Anterior cingulate cortex (tissue), 58 donors: ENCODE measurements at regions not wholly inside any gene's neighbourhood (a gene's known extent, or its start where the extent isn't known, plus 50 kb on each side); places are given as distances from the start of the nearest gene placed in this dataset.

Experiments
- DNase-seq, 58 donors: peaks; one replicate each; lab custom pipeline; 2025; lab: John Stamatoyannopoulos, UW

DNA sequence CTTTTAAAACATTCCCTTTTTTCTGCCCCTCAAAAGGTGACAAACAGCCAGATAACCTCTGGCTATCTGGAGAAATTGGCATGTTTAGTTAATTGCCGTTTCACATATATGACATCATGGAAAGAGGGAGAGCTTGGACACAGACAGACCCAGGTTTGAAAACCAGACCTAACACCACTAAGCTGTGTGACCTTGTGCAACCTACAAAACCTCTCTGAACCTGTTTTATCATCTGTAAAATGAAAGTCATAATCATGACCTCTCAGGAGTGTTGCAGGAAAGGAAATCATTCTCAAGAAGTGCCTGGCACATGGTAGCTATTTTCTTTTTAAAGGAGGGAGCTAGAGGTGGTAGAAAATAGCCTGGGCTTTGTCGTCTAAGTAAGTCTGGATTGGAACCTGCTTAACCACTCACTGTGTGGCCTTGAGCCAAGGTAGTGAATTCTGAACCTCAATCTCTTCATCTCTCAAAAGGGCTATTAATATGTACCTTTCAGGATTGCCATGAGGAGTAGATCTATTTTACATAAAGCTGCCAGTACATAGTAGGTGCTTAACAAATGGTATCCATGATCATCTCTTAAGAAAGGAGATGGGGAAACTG is 363.5 kb downstream of the BCOR start:
- no peak for DNase-seq

DNA sequence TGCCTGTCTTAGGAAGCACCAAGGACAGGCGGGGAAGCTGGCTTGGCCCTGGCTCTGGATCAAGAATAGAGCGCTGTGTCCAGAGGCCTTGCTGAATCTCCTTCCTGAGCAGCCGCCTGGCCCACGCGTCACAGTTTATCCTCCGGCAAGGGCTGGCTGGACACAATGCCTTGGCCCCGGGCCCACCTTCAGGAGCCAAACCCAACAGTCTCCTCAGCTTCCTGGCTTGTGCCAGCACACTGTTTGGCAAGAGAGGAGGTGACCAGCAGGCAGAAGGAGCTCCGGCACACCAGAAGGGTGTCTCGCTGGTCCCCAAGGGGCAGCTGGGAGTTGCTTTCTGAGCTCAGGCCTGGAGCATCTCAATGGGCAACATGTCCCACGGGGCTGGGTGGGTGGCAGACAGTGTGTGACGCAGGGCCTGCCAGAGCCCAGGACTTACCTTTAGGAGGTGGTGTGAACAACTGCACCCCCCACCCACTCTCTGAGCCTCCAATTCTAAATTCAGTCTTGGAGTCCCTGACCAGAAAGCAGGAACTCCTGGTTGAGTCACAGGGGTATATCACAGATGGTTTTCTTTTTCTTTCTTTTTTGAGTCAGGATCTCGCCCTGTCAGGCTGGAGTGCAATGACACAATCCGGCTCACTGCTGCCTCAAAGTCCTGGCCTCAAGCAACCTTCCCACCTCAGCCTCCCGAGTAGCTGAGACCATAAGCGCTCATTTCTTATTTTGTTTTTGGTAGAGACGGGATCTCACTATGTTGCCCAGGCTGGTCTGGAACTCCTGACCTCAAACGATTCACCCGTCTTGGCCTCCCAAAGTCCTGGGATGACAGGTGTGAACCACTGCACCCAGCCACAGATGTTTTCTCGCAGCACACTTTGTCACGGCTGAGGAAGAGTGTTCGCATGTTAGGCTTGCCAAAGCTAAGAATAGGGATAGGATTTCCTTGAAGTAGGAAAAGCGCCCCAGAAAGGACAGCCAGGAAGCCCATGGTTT is 361.2 kb downstream of the BCOR start:
- DNase-seq, result peak in 8 of 58 donors; percentile 0 to 35 (median 6)

GRCh38 chrX:39739585-39739984 is 358.2 kb downstream of the BCOR start:
- DNase-seq, result no peak

GRCh38 chrX:39740078-39740477 is 357.7 kb downstream of the BCOR start:
- DNase-seq, result no peak

GRCh38 chrX:39741904-39742303 is 355.9 kb downstream of the BCOR start:
- DNase-seq, result no peak

DNA sequence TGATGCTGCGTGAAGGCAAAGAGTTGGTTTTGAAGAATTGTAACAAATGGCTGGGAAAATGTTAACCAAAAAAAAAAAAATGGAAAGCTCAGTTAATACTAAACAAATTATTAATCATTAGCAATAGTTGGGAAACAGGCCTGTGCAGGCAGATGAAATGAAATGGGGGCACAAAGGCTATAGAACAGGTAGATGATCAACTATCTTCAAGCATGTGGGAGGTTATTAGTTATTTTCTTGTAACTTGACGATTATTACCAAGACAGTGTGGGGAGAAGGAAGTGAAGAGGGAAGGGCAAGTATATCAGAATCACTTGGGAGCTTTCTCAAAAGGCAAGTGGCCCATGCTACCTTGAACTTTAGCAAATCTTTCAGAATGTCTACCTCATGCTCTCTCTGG is 351.9 kb downstream of the BCOR start:
- DNase-seq, result no peak

DNA sequence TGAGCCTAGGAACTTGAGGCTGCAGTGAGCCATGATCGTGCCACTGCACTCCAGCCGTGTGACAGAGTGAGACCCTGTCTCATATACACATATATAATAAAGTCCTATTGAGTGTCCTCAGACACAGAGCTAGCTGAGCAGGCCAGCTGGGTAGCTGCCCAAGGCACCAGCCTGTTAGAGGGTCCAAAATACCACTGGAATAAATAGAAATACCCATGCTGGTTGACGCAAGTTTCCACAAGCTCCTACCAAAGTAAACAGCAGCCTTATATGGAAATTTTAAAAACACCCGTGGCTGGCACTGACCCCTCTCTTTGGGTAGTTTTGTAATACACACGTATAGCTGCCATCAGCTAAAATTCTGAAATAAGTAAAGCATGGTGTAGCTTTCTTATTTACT is 348.6 kb downstream of the BCOR start:
- no peak for DNase-seq

- no peak for DNase-seq
Measured at GRCh38 chrX:39749728-39750127, 348.0 kb downstream of the BCOR start.

DNA sequence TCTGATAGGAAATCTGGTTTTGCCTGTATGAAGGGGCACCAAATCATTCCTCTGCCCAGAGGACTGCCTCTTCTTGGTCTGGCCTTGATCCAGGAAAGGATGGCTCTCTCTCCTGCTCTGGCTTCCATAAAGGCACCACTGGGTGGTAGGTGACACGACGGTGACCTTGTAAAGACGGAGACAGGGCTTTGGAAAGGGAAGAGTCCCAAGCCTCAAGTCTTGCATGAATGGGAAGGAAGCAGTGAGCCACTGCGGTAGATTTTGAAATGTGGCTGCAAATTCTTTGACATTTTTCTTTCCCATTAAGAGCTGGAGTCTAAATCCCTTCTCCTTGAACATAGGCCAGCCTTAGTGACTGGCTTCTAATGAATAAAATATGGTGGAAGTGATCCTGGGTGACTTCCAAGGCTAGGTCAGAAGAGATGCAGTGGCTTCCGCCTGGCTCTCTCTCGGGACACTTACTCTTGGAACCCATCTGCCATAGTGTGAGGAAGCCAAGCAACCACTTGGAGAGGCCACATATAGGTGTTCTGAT is 347.4 kb downstream of the BCOR start:
- no peak for DNase-seq

DNA sequence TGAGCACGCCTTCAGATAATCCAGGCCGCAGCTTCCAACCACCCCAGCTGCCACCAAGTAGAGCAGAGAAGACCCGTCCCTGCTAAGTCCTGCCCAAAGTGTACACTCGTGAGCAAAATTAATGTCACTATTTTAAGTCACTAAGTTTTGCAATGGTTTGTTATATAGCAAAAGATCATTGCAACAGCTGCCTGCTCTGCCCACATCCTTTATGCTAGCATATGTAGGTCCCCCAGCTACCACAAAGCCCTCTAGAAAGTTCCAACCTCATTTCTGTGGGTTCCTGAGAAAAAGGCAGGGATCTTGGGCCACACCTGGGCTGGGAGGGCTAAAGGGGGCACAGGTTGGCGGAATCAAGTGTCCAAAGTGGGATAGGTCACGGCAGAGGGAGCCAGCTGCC is 346.9 kb downstream of the BCOR start:
- DNase-seq, result no peak

GRCh38 chrX:39752815-39753214 is 344.9 kb downstream of the BCOR start:
- DNase-seq, result peak in 26 of 58 donors; percentile 0 to 44 (median 10)

GRCh38 chrX:39753293-39753996 is 344.3 kb downstream of the BCOR start:
- no peak for DNase-seq

DNA sequence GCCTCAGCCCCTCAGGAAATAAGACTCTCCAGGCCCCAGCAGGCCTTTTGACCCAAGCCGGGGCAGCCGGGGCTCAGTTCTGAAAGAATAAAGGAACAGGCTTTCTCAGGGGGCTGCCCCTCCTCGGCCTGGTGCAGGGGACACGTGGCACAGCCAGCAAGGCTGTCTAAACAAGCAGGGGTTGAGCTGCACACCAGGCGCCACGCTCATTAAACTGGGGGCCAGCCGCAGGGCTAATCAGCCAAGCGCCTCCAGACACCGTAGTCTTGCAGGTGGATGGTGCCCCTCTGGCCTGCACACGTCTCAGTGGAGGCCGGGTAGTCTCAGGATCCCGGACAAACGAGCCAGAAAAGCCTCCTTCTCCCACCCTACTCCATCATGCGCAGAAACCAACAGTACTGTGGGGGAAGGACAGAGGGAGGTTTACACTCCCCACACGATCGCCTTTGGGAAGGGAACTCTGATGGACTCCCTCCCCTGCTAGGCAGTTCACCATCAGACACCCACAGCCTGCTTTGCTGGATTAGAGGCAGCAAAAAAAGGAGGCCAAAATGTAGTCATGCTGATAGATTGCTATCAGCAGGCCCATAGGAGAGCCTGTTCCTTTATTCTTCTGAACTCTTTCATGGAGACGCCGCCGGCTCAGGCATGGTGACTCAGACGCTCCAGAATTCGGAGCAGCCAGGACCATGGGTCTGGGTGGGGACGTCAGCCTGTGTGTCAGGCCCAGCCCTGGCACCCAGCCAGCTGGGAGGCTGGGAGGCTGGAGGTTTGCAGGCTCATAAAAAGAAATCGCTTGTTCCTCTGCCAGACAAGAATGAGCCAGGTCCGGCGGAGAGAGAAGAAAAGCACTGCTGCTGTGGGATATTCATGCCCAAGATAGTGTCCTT is 342.4 kb downstream of the BCOR start:
- DNase-seq, result peak in 26 of 58 donors; percentile 1 to 78 (median 12)

- DNase-seq, result no peak
Measured at GRCh38 chrX:39756086-39756883, 341.5 kb downstream of the BCOR start.

DNA sequence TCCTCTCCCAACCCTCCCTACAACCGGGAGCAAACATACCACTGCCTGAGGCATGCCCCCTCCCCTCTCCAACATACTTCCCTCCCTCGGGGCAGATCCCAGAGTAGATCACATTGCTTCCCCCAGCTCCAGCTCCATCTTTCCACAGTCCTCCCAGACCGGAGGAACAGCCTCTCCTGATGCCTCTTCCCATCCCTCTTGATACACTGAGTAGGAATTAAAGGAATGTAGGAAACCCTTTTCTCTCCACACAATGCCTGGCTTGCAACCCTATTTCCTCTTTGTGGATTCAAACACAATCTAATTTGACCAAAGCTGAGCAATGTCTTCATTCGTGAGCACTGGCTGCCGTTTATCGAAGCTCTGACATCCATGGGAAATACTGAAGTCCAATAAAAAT is 339.8 kb downstream of the BCOR start:
- no peak for DNase-seq

DNA sequence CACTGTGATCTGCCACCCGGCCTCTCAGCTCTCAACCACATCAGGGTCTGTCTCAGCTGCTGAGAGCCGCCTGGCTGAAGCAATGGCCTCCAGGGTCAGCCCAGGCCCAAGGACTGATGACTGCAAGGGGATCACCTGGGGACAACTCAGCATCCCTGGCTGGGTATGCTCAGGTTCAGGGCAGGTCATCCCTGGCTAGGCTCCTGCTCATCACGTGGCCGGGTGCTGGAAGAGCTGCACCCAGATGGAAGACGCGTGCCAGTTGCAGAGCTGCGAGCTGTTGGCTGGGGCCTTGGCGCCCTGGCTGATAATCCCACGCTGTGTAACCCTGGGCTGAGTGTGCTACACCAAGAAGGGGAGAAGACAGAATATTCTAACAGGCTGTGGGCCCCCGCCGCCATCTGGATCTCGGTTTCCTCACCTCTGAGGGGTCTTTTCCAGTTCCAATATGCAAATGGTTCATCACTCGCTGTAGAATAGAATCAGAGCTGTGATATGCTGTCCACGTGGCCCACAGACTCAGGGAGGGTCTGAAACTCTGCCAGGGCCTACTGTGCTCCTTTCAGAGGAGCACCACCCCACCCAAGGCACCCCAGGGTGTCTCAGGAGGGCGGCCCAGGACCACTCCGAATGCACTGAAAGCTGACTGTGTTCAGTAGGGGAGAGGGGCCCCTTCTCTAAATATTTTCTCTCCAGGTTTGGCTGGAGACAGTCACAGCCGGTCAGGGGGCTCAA is 338.8 kb downstream of the BCOR start:
- DNase-seq, result peak in 1 of 58 donors; percentile 8

- peak in 24 of 58 donors; percentile 0 to 42 (median 6) for DNase-seq
Measured at GRCh38 chrX:39759526-39760224, 338.1 kb downstream of the BCOR start.

DNA sequence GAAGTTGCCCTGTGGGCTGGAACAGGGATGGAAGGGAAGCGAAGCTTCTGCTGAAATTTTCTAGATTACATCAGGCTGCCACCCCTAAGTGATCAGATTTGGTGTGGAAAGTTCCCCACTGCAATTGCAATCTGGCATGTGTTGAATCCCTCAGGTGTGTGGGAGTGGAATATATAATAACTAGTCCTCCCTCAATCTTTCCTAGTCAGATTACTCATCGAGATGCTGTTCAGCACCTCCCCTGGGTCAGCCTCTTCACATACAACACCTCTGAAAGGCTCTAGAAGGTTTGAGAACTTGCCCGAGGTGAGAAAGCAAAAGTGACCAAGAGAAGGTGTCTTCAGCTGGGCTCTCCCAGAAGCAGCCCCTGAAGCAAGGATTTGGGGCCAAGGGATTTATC is 336.8 kb downstream of the BCOR start:
- peak in 1 of 58 donors; percentile 0 for DNase-seq
